ENCODE measurements at regions not wholly inside any gene's neighbourhood (a gene's known extent, or its start where the extent isn't known, plus 50 kb on each side); places are given as distances from the start of the nearest gene placed in this dataset.

GRCh38 chr1:188669728-188670382 is 1807.8 kb downstream of the BRINP3 start:
- no peak overlapping the region for H3K9ac ChIP-seq (ENCODE audit: insufficient read length)
- H3K27ac ChIP-seq = peak overlapping the region; percentile 34; the same call in 1 of the 2 replicates
- no peaks in the 10 kb centered on the region for H3K36me3 ChIP-seq (ENCODE audit: insufficient read depth, low read length)
- no peak overlapping the region for H3K4me3 ChIP-seq
- TF ChIP-seq POLR2AphosphoS5 (IDR thresholded peaks at IDR 0.05; ENCODE audit: borderline replicate concordance, low read depth, low read length) (no peak), EZH2 (IDR thresholded peaks at IDR 0.05) (no peak), FOXP2 (optimal IDR thresholded peaks at IDR 0.05; ENCODE audit: control extremely low read depth, extremely low read length, insufficient read depth) (no peak)
- no peaks in the 10 kb centered on the region for H3K9me3 ChIP-seq (ENCODE audit: low read depth, low read length)
- peak; percentile 44 for DNase-seq (ENCODE audit: low read depth, low spot score)

GRCh38 chr1:188670837-188671236 is 1806.8 kb downstream of the BRINP3 start:
- Histone ChIP-seq H3K4me3 (no peak overlapping the region), H3K36me3 (ENCODE audit: insufficient read depth, low read length) (no peaks in the 10 kb centered on the region), H3K27ac (no peak overlapping the region), H3K9me3 (ENCODE audit: low read depth, low read length) (no peaks in the 10 kb centered on the region), H3K9ac (ENCODE audit: insufficient read length) (no peak overlapping the region)
- DNase-seq (ENCODE audit: low read depth, low spot score) = no peak
- TF ChIP-seq FOXP2 (optimal IDR thresholded peaks at IDR 0.05; ENCODE audit: control extremely low read depth, extremely low read length, insufficient read depth) (no peak), EZH2 (IDR thresholded peaks at IDR 0.05) (no peak), POLR2AphosphoS5 (IDR thresholded peaks at IDR 0.05; ENCODE audit: borderline replicate concordance, low read depth, low read length) (no peak)

GRCh38 chr1:188672153-188672552 is 1805.5 kb downstream of the BRINP3 start:
- no peaks in the 10 kb centered on the region for H3K36me3 ChIP-seq (ENCODE audit: insufficient read depth, low read length)
- no peak for TF ChIP-seq FOXP2 (optimal IDR thresholded peaks at IDR 0.05; ENCODE audit: control extremely low read depth, extremely low read length, insufficient read depth)
- TF ChIP-seq EZH2 (IDR thresholded peaks at IDR 0.05) = no peak
- no peak for TF ChIP-seq POLR2AphosphoS5 (IDR thresholded peaks at IDR 0.05; ENCODE audit: borderline replicate concordance, low read depth, low read length)
- DNase-seq (ENCODE audit: low read depth, low spot score) = no peak
- no peak overlapping the region for H3K27ac ChIP-seq
- no peak overlapping the region for H3K4me3 ChIP-seq
- H3K9me3 ChIP-seq (ENCODE audit: low read depth, low read length) = no peaks in the 10 kb centered on the region
- H3K9ac ChIP-seq (ENCODE audit: insufficient read length) = no peak overlapping the region

- no peak overlapping the region for H3K9ac ChIP-seq (ENCODE audit: insufficient read length)
- H3K27ac ChIP-seq = no peak overlapping the region
- no peak for TF ChIP-seq POLR2AphosphoS5 (IDR thresholded peaks at IDR 0.05; ENCODE audit: borderline replicate concordance, low read depth, low read length)
- TF ChIP-seq EZH2 (IDR thresholded peaks at IDR 0.05) = no peak
- TF ChIP-seq FOXP2 (optimal IDR thresholded peaks at IDR 0.05; ENCODE audit: control extremely low read depth, extremely low read length, insufficient read depth) = no peak
- no peak overlapping the region for H3K4me3 ChIP-seq
- DNase-seq (ENCODE audit: low read depth, low spot score) = no peak
- H3K9me3 ChIP-seq (ENCODE audit: low read depth, low read length) = no peaks in the 10 kb centered on the region
- H3K36me3 ChIP-seq (ENCODE audit: insufficient read depth, low read length) = no peaks in the 10 kb centered on the region
These were observed 1788.1 kb downstream of the BRINP3 start for GRCh38 chr1:188689542-188689941.

- H3K4me3 ChIP-seq = no peak overlapping the region
- no peak for DNase-seq (ENCODE audit: low read depth, low spot score)
- TF ChIP-seq EZH2 (IDR thresholded peaks at IDR 0.05) (no peak), FOXP2 (optimal IDR thresholded peaks at IDR 0.05; ENCODE audit: control extremely low read depth, extremely low read length, insufficient read depth) (no peak), POLR2AphosphoS5 (IDR thresholded peaks at IDR 0.05; ENCODE audit: borderline replicate concordance, low read depth, low read length) (no peak)
- no peak overlapping the region for H3K9ac ChIP-seq (ENCODE audit: insufficient read length)
- no peaks in the 10 kb centered on the region for H3K36me3 ChIP-seq (ENCODE audit: insufficient read depth, low read length)
- no peaks in the 10 kb centered on the region for H3K9me3 ChIP-seq (ENCODE audit: low read depth, low read length)
- no peak overlapping the region for H3K27ac ChIP-seq
These were observed 1777.5 kb downstream of the BRINP3 start for GRCh38 chr1:188700116-188700515.

- TF ChIP-seq EZH2 (IDR thresholded peaks at IDR 0.05) = no peak
- no peak for TF ChIP-seq POLR2AphosphoS5 (IDR thresholded peaks at IDR 0.05; ENCODE audit: borderline replicate concordance, low read depth, low read length)
- TF ChIP-seq FOXP2 (optimal IDR thresholded peaks at IDR 0.05; ENCODE audit: control extremely low read depth, extremely low read length, insufficient read depth) = no peak
- Histone ChIP-seq H3K9ac (ENCODE audit: insufficient read length) (no peak overlapping the region), H3K27ac (no peak overlapping the region), H3K36me3 (ENCODE audit: insufficient read depth, low read length) (no peaks in the 10 kb centered on the region), H3K4me3 (no peak overlapping the region), H3K9me3 (ENCODE audit: low read depth, low read length) (no peaks in the 10 kb centered on the region)
- DNase-seq (ENCODE audit: low read depth, low spot score) = no peak
These were observed 1770.9 kb downstream of the BRINP3 start for GRCh38 chr1:188706742-188707141.

- Histone ChIP-seq H3K27ac (no peak overlapping the region), H3K4me3 (no peak overlapping the region), H3K36me3 (ENCODE audit: insufficient read depth, low read length) (no peaks in the 10 kb centered on the region), H3K9ac (ENCODE audit: insufficient read length) (no peak overlapping the region), H3K9me3 (ENCODE audit: low read depth, low read length) (no peaks in the 10 kb centered on the region)
- TF ChIP-seq EZH2 (IDR thresholded peaks at IDR 0.05) (no peak), FOXP2 (optimal IDR thresholded peaks at IDR 0.05; ENCODE audit: control extremely low read depth, extremely low read length, insufficient read depth) (no peak), POLR2AphosphoS5 (IDR thresholded peaks at IDR 0.05; ENCODE audit: borderline replicate concordance, low read depth, low read length) (no peak)
- DNase-seq (ENCODE audit: low read depth, low spot score) = no peak
These were observed 1768.7 kb downstream of the BRINP3 start for GRCh38 chr1:188708795-188709535.

- H3K36me3 ChIP-seq (ENCODE audit: insufficient read depth, low read length) = no peaks in the 10 kb centered on the region
- H3K4me3 ChIP-seq = no peak overlapping the region
- no peak overlapping the region for H3K9ac ChIP-seq (ENCODE audit: insufficient read length)
- no peaks in the 10 kb centered on the region for H3K9me3 ChIP-seq (ENCODE audit: low read depth, low read length)
- TF ChIP-seq EZH2 (IDR thresholded peaks at IDR 0.05) (no peak), FOXP2 (optimal IDR thresholded peaks at IDR 0.05; ENCODE audit: control extremely low read depth, extremely low read length, insufficient read depth) (no peak), POLR2AphosphoS5 (IDR thresholded peaks at IDR 0.05; ENCODE audit: borderline replicate concordance, low read depth, low read length) (no peak)
- no peak overlapping the region for H3K27ac ChIP-seq
- no peak for DNase-seq (ENCODE audit: low read depth, low spot score)
These were observed 1762.1 kb downstream of the BRINP3 start for GRCh38 chr1:188715566-188715965.

All from SK-N-MC (cell line).